ENCODE measurements at regions not wholly inside any gene's neighbourhood (a gene's known extent, or its start where the extent isn't known, plus 50 kb on each side); places are given as distances from the start of the nearest gene placed in this dataset.

DNA sequence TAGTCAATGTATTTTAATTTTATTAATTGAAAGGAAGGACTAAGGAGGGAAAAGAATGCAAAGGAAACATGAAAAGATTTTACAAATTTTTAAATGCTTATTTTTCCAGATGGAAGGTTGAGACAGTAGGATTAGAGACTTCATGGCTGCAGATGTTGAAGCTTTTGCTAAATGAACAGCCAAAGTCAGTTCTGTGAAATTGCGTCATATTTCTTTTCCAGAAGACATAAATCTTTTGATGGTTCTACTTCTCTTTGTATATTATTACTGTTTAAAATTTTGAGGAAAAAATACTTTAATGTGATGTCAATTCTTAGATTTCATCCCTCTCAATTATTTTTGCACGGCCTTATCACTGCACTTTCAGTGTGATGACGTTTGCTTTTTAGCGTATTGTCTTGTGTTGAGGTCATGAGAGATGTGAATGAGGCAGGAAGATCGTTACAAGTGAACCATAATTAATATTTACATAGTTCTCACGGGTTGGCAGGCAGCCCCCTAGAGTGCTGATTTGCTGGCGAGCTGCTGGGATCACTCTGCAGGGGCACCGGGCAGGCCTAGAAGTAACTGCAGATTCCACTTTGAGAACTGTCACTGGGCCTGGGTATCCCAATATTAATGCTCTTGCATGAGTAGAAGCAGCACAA is 158.1 kb downstream of the TBXT start:
- no peak for DNase-seq

DNA sequence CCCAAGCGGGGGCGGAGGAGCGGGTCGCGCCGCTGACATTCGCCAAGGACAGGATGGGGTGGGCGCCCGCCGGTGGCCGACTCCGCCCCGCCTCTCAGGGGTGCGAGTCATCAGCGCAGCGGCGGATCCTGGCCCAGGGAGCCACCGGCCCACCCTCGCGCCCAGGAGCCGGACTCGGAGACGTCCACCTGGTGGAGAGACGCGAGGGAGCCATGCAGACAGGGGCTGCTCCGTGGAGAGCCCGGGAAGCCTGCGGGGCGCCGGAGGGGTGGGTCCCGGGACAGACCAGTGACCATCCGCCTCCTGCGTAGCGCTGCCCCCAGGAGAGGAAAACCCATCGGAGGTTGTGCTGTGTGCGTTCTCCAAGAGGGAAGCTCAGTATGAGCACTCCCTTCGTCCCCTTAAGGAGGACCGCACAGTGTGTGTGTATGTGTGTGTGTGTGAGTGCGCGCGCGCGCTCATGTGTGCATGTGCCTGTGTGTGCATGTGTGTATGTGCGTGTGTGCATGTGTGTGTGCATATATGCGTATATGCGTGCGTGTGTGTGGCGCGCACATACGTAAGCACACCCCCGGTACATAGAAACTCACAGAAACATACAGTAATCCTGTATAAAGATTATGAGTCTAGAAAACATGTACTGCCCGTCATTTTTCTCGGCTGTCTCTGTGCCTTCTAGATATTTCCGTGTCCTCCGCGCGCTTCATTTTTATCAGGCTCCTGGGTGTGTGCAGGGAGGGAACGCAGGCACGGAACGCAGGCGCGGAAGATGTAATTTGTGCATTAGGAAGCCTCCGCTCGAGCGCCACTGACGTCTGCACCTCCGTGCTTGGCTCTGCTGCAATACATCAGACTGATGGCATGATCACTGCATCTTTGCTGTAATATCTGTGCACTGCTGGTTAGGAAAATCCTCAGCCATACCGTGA is 158.9 kb downstream of the TBXT start:
- no peak for DNase-seq

DNA sequence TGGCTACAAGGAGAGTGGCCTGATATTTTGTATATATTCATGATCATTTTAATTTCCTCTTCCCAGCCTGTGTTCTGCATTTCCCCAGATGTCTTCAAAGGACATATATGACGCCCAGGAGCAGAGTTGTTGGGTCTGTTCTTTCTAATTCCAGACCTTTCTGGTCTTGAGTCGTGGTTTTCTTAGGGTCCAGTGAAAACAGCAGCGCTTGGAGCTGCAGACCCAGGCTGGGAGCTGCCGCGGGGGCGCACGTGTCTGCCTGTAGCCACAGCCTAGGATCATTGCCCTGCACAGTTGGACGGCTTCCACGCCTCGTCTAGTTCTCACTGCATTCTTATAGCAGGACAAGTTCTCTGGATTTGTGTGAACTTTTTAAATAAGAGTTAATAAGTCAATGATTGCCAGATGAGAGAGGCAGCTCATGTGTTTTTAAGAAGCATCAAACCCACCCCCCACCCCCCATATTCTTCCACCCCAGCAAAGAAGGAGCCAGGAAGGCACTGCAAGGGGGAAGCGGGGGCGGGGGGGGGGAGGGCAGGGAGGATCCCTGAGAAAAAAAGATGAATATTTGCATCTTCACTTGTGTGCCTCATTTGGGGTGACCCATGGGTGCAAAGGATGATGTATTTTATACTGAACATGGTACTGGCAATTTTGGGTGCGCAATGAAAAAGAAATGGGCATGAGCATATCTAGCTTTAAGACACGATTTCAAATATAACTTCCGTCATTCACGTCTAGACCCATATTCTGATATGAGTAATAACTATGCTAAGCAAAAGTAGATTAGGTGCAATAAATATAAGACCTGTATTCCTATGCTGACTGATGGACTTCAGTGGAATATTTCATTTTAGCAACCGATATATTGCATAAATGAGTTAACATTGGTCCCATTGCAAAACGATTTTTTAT is 160.0 kb downstream of the TBXT start:
- DNase-seq: no peak

DNA sequence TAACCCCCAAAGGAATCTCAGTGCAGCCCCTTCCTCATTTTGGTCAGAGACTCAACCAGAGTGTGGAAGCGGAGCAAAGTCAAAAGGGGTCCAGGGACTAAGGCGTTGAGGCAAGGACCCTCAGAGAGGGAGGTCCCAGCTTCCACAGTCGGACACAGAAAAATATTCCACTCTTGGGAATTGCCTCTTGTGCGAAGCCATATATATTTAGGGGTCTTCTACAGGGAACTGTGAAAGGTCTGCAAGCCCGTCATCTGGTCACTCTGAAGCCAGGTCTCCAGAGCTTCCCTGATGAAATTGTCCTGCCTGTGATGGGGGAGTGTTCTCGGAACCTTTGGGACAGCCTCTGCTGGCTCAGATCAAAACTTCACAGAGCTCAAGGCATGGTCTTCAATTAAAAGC is 160.8 kb downstream of the TBXT start:
- DNase-seq: no peak

DNA sequence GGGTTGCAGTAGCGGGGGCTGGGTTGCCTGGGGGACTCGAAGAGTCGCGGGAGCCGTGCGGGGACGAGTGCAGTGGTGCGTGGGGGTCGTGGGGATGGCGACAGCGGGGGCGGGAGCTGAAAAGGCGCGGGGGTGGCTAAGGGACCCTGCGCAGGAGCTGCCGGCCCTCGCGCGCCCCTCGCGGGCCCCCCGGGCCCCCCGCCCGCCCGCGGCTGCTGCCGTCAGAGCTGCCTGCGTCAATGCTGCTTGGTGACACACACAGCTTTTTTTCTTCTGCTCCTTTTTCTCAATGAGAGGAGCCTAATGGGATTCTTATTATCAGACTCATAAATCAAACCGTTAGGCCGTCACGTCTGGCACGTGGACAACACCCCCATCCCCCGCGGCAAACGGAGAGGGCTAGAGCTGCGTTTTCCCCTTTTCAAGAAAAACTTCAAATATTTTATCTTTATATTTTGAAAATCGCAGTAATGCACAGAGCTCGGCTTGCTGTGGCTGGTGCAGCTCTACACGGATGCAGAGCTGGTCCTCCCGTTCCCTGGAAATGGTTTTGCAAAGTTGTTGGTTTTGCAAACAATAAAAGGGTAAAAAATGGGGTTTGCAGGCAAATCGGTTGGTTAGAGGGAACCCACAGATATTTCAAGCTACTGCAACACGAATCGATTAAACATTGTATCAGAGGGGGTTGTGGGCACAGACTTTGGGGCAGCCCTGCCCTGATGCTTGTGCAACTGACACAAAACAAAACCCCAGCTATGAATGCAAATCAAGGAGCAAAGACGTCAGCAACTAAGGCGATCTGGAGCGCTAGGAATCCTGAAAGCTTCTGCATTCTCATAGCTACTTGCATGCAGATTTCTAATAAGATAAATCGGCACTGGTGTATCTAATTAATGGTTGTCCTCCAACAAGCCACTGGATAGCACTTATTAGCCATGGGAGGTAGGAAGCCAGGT is 161.4 kb downstream of the TBXT start:
- no peak for DNase-seq

DNA sequence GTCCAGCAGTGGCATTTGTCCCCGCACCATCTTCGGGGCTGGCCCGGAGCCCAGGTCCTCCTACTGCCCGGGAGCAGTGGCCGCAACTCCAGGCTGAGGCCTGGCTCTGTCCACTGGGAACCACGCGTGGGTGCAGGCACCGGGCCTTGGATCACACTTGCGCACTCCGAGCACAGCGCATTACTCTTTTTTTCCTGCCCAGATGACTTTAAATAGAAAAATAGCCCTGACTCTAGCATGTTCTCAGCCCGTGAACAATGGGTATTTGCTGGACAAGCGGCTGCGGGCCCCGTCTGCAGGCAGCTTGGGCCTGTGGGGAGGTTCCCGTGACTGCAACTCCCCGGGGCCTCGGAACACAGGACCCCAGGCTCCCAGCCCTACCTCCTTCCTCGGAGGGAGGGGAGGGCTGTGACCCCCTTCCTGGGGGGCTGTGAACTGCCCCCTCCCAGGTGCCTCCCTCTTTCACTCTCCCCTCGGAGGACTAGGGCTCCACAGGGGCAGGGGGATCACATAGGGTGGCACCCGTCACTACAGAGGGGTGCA is 162.2 kb downstream of the TBXT start:
- no peak for DNase-seq

DNA sequence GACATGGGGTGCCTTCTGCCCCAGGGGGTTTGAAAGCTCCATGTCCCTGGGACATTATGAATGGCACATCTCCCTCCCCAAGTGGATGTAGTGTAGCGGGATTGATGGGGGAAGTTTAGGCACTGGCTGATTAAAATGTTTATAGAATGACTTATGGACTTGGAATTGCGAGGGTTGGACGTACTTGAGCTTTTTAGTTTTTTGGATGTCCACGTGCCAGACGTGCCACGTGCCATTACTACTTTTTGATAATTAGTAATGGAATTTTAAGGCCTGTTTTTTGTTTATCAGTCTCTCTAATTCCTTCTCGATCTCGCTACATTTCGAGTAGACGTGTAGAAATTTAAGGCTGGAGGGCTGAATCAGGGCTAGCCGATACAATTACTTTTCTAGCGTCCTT is 162.8 kb downstream of the TBXT start:
- DNase-seq: no peak

DNA sequence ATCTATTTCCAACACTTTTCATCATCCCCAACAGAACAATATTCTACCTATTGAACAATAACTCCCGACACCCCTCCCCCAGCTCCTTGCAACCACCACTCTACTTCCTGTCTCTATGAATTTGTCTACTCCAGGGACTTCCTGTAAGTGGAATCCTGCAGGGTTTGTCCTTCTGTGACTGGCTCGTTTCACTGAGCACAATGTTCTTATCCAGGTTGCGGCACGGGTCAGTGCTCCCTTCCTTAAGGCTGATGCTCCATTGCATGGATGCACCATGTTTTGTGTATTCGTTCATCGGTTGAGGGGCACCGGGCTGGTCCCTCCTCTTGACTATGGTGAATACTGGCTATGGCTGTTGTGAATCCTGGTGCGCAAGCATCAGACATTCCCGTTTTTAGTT is 163.2 kb downstream of the TBXT start:
- no peak for DNase-seq

DNA sequence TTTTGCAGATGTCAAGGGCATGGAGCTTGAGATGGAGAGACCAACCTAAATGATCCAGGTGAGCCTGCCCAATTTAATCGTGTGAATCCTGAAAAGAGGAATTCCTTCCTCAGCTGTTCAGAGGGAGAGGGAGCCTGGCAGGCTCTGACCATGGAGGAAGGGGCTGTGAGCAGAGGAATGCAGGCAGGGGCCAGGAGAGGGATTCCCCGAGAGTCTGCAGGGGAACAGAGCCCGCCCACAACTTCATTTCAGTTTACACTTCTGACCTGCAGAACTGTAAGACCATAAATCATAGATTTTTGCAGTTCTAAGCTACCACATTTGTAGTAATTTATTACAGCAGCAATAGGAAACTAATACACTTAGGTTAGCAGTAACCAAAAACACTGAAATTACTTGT is 164.1 kb downstream of the TBXT start:
- no peak for DNase-seq

DNA sequence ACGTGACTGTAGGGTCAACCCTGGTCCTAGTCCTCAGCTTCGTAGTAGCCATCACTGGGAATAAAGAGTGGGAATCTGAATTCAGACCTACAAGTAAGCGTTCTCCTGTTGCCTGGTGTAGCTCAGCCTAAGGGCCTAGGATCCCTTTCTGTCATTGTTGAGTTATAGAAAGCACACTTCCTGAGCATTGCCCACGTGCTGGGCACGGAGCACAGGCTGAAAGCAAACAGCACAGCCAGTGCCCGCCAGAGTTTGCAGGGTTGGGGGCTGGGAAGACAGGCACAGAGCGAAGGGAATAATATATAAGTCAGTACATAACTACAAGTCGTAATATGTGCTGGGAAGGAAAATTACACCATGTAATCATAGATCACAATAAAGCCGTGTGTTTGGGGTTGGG is 166.3 kb downstream of the TBXT start:
- no peak for DNase-seq

DNA sequence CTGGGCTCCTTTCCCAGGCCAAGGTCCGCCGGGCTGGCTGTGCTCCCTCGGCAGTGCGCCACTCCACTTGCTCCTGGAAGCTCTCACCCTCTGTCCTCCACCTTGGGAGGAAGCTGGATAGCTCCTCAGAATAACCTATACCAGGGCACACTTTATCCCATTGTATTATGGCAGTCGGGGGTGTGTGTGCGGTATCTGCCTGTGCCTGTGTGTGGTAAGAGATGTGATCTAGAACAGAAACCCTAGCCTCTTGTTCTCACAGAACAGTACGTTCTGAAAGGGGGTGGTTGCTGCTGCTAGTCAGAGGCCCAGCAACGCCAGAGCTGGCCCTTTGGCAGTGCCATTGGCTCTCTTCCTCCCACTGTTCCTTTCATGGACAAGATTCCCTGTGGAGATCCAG is 168.4 kb downstream of the TBXT start:
- no peak for DNase-seq

DNA sequence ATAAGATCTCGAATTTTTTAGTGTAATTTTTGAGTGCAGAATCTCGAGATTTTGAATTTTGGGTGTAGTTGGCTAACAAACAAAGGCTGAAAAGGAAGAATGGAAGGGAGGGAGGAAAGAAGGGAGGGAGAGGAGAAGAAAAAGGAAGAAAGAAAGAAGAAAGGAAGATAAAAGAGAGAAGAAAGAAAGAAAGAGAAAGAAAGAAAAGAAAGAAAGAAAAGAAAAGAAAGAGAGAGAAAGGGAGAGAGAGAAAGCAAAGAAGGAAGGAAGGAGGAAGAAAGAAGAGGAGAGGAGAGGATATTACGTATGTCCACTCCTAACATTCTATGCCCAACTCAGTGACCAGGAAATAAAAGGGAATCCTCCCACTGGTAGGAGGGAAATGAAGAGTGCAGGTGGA is 169.6 kb downstream of the TBXT start:
- DNase-seq: no peak

DNA sequence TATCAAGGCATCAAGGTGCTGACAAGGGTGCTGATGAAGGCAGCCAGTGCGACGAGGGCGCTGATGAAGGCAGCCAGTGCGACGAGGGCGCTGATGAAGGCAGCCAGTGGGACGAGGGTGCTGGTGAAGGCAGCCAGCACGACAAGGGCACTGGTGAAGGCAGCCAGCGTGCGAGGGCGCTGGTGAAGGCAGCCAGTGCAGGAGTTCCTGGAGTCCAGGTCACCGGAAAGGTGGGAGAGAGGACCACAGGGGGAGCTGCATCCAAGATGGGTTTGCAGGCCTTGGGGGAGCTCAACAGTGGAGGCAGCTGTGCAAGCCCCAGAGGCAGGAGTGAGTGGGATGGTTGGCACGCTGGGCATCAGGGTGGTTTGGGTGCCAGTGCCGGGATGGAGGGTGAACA is 176.3 kb downstream of the TBXT start:
- no peak for DNase-seq

DNA sequence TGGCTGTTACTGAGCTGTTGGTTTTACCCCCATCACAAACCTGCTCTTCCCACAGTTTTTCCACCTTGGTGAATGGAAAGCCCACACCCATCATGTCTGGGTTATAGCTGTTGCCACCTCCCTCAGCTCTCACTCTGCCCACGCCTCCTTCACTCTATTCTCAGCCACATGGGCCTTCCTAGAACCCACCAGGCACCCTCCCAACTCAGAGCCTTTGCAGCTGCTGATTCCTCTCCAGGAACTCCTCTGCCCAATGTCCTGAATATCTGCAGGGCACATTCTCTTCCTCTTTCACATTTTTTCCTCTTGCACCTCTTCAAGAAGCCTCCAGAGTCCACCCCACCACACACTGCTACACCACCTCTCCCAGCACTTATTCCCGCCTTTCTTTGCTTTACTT is 177.4 kb downstream of the TBXT start:
- DNase-seq: no peak

DNA sequence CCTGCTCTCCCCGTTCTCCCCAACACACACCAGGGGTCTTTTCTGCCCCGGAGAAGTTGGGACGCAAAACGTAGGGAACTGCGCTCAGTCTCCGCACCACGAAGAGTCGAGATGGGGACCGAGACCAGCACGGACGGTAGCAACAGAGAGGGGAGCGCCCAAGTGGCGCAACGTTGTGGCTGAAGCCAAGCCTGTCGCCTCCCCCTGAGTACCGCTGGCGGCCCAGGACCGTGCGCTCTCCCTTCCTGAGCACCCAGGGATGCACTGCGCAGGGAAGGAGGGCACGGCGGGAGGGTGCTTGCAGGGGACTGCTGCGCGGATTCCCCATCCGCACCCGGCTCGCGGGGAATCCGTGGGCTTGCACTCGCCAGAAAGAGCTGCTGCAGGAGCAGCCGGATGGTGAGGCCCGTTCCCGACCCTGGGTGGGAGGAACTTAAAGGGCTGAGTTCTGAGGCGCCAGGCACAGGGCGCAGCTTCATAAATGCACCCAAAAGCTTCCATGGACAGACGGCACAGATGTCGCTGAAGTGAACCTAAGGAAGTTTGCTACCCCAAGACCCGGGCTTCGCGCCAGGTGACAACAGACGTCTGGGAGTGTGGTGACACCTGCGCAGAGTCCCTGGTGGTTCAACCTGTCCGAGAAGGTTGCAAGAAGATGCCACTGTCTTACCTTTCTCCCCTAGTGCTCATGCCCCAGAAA is 178.7 kb downstream of the TBXT start:
- DNase-seq: no peak

DNA sequence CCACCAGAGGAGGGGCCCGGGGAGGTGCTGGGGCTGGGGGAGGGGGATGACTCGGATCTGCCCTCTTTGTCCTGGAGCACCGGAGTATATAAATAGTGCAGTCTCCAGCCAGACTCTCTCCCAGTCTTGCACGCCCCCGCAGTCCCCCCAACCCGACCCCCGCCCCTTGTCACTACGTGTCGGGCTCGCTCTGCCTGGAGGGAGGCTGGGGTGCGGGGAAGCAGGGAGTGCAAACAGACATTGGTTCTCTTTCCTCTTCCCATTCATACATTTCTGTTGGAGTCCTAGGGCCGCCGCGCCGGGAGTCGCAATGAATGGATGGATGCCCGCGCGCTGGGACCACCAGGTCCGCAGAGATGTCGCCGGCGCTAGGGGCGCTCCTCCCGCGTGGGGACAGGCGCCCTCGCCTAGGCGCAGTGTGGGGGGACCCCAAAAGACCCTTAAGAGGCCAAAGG is 179.3 kb downstream of the TBXT start:
- DNase-seq: no peak

DNA sequence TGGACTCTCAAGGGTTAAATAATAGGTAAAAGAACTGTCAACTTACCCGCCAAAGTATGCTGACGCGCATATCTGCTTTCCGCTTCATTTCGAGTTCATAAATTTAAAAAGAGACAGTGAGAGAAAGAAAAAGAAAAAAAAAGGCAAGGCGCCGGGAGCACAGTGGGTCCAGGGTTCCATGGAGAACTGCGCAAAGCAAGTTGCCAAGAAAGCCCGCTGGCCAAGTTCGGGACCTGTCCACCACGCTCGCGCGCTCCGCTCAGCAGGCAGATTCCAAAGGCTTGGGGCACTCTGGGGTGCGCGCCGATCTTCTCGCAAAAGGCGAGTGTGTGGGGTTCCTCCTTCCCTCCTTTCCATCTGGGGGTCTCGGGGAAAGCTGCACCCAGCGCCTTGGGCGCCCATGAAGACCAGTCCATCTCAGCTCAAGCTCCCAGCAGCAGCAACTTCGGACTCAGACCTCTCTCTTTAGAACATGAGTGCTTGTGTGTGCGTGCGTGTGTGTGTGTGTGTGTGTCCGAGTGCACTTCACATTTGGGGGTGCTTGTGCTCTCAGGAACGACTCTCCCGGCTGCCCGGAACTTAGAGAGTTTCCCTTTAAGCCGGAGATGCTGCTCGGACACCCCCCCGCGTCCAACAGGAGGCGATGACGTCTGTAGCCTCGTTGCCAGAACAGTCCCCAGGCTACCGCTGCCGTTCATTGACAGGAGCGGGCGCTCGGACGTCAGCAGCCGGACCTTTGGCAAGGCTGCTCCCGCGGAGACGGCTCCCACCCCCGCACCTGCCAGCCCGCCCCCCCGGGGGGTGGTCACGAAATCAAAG is 180.0 kb downstream of the TBXT start:
- no peak for DNase-seq

DNA sequence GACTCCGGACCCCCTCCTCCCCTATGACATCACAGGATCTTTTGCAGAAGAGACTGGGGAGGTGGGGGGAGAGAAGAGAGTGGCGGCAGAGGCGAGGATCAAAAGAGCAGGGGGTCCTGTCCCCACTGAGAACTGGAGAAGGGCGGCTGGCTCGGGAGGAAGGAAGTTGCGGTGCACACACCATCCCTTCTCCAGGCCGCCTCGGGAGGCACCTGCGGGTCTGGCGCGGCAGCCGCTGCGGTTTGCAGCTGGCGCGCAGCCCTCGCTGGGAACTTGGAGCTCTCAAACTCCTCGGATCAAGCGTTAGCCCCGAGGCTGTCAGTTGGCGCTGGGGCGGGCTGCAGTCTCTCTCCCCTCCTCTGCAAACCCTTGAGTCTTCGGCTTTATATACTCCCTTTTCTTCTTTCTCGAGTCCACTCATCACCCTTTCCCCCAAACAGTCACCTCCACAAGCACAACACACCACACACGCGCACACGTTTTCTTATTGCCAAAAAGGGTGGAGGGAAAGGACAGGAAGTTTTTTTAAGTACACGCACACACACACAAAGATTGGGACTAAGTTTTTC is 180.7 kb downstream of the TBXT start:
- DNase-seq: no peak

DNA sequence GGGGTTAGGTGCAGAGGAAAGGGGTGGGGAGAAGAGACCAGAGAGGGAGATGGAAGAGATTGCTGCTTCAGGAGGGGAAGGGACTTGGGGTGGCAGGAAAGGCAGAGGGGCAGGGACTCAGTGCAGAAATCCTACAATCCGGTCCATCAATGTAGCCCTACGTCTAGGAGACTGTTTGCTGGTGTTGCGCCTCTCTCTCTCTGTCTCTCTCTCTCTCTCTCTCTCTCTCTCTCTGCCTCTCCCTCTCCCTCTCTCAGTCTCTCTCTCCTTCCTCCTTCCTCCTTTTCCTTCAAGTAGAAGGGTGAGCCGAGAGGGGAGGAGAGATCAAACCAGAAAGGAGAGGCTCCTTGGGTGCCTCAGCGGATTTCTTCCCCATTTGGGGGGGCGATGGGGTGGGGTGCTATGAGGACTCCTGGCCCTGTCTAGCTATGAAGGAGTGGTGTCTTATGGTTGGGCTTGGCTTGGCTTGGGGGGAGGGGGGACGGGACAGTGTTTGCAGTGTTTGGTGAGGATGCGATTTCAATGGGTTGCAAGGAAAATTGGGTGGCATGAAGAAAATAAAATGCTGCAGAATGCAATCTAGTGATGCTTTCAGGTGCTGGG is 181.2 kb downstream of the TBXT start:
- DNase-seq: no peak

Measured in activated naive CD4-positive, alpha-beta T cell treated with Interleukin-2 at 50 U/mL for 16 hours (primary cell).